GM23248 (cell line): ENCODE measurements at regions not wholly inside any gene's neighbourhood (a gene's known extent, or its start where the extent isn't known, plus 50 kb on each side); places are given as distances from the start of the nearest gene placed in this dataset.

ENCODE experiments used
- DNase-seq: peaks from one replicate; pipeline ENCODE4 v3.0.0-alpha.2; 2015
- H2AFZ ChIP-seq: fragments of 200-600 bp; sonication (generic); 2 replicates; pipeline ENCODE4 v1.6.1; 2016; ENCODE audit warnings: antibody characterized with exemption
- H3F3A ChIP-seq: fragments of 200-600 bp; sonication (generic); 2 replicates; pipeline ENCODE4 v1.6.1; 2016; ENCODE audit warnings: mild to moderate bottlenecking, antibody characterized with exemption, mixed run types; ENCODE audit not compliant: insufficient read depth
- H3K27ac ChIP-seq: fragments of 200-600 bp; sonication (generic); 2 replicates; pipeline ENCODE4 v1.5.1; 2016; ENCODE audit warnings: mild to moderate bottlenecking
- H3K27me3 ChIP-seq: fragments of 200-600 bp; sonication (generic); replicated peaks from 2 replicates; pipeline ENCODE4 v1.6.1; 2016; ENCODE audit warnings: mild to moderate bottlenecking; ENCODE audit not compliant: insufficient read depth
- H3K36me3 ChIP-seq: fragments of 200-600 bp; sonication (generic); 2 replicates; pipeline ENCODE4 v1.6.1; 2016; ENCODE audit warnings: low read depth, mild to moderate bottlenecking
- H3K4me1 ChIP-seq: fragments of 200-600 bp; sonication (generic); 2 replicates; pipeline ENCODE4 v1.6.1; 2016; ENCODE audit warnings: mild to moderate bottlenecking; ENCODE audit not compliant: insufficient read depth
- H3K4me2 ChIP-seq: fragments of 200-600 bp; sonication (generic); one replicate; pipeline ENCODE4 v1.6.1; 2016; ENCODE audit warnings: mild to moderate bottlenecking; ENCODE audit not compliant: unreplicated experiment
- H3K4me3 ChIP-seq: fragments of 200-600 bp; sonication (generic); 2 replicates; pipeline ENCODE4 v1.5.1; 2016; ENCODE audit warnings: mild to moderate bottlenecking
- H3K79me2 ChIP-seq: fragments of 200-600 bp; sonication (generic); 2 replicates; pipeline ENCODE4 v1.6.1; 2016; ENCODE audit warnings: mild to moderate bottlenecking; ENCODE audit not compliant: insufficient read depth
- H3K9ac ChIP-seq: fragments of 200-600 bp; sonication (generic); 2 replicates; pipeline ENCODE4 v1.6.1; 2016; ENCODE audit warnings: mild to moderate bottlenecking
- H3K9me2 ChIP-seq: fragments of 200-600 bp; sonication (generic); 2 replicates; pipeline ENCODE4 v1.6.1; 2016; ENCODE audit warnings: mixed run types, mild to moderate bottlenecking, moderate library complexity; ENCODE audit not compliant: insufficient read depth
- H3K9me3 ChIP-seq: fragments of 200-600 bp; sonication (generic); one replicate; pipeline ENCODE4 v1.6.1; 2017; ENCODE audit warnings: low read depth
- H4K20me1 ChIP-seq: fragments of 200-600 bp; sonication (generic); 2 replicates; pipeline ENCODE4 v1.6.0; 2016; ENCODE audit not compliant: insufficient read depth
- EZH2 ChIP-seq: fragments of 200-600 bp; sonication (generic); IDR thresholded peaks from 2 replicates; pipeline ENCODE4 v1.6.1; 2018; ENCODE audit warnings: antibody characterized with exemption, mild to moderate bottlenecking; ENCODE audit not compliant: insufficient read depth, poor library complexity, severe bottlenecking
- EZH2phosphoT487 ChIP-seq: fragments of 200-600 bp; sonication (generic); IDR thresholded peaks from 2 replicates; pipeline ENCODE4 v1.6.1; 2018; ENCODE audit warnings: antibody characterized with exemption, moderate library complexity, mild to moderate bottlenecking, low read depth; ENCODE audit not compliant: insufficient read depth
- WGBS, 2 experiments: methylation state at CpG; one replicate each; pipeline ENCODE4 v1.1.6; 2015 to 2017; ENCODE audit warnings: low lambda C conversion rate in 2 of 2, low coverage in 1 of 2; ENCODE audit errors: missing lambda C conversion rate in 2 of 2; 5-methylcytosine and 5-hydroxymethylcytosine counted together
- in situ Hi-C: fragments of 300-500 bp; cut with MboI; formaldehyde crosslinking; loops from 2 replicates; pipeline ENCODE4 v1.15.0; 2020

- no peaks in the 10 kb centered on the region for H3K9me2 ChIP-seq
- H3K4me2 ChIP-seq: no peak overlapping the region
- peak overlapping the region; percentile 14 for H2AFZ ChIP-seq
- no peak overlapping the region for H3K9ac ChIP-seq
- TF ChIP-seq EZH2phosphoT487 (no peak), EZH2 (no peak)
- no peaks in the 10 kb centered on the region for H3K27me3 ChIP-seq
- no peaks in the 10 kb centered on the region for H3K79me2 ChIP-seq
- no peak overlapping the region for H3K4me3 ChIP-seq
- peaks cover 10% of the 10 kb centered on the region; the same call in 1 of the 2 replicates for H3F3A ChIP-seq
- H3K9me3 ChIP-seq: no peaks in the 10 kb centered on the region
- H3K4me1 ChIP-seq: peaks cover 19% of the 10 kb centered on the region
- 12 to 17% methylated on average over 1 of the region's 1 CpG for WGBS, 2 experiments
- no peaks in the 10 kb centered on the region for H4K20me1 ChIP-seq
- no peaks in the 10 kb centered on the region for H3K36me3 ChIP-seq
- in situ Hi-C loops: no loop called here
- peak; percentile 51 for DNase-seq
- H3K27ac ChIP-seq: no peak overlapping the region
Observed at GRCh38 chr18:28903306-28903705, 726.4 kb upstream of the CDH2 start.

GRCh38 chr18:28890791-28891190 lies 713.9 kb upstream of the CDH2 start:
- no peak overlapping the region for H3K4me3 ChIP-seq
- no peaks in the 10 kb centered on the region for H4K20me1 ChIP-seq
- no peaks in the 10 kb centered on the region for H3K27me3 ChIP-seq
- no peak overlapping the region for H3K9ac ChIP-seq
- no peak overlapping the region for H3K4me2 ChIP-seq
- H3K4me1 ChIP-seq: no peaks in the 10 kb centered on the region
- no peak for DNase-seq
- H3K9me3 ChIP-seq: no peaks in the 10 kb centered on the region
- no peak overlapping the region for H2AFZ ChIP-seq
- H3K27ac ChIP-seq: no peak overlapping the region
- no peaks in the 10 kb centered on the region for H3K9me2 ChIP-seq
- no peaks in the 10 kb centered on the region for H3K36me3 ChIP-seq
- WGBS, 2 experiments: 34 to 36% methylated on average over 3 of the region's 3 CpGs
- no peaks in the 10 kb centered on the region for H3F3A ChIP-seq
- H3K79me2 ChIP-seq: no peaks in the 10 kb centered on the region
- no peak for TF ChIP-seq EZH2
- TF ChIP-seq EZH2phosphoT487: no peak
- in situ Hi-C loops: no loop called here

- TF ChIP-seq EZH2phosphoT487 (no peak), EZH2 (no peak)
- H3F3A ChIP-seq: no peaks in the 10 kb centered on the region
- no peaks in the 10 kb centered on the region for H3K9me2 ChIP-seq
- H4K20me1 ChIP-seq: no peaks in the 10 kb centered on the region
- in situ Hi-C loops: no loop called here
- no peak overlapping the region for H3K9ac ChIP-seq
- no peak overlapping the region for H2AFZ ChIP-seq
- H3K4me3 ChIP-seq: no peak overlapping the region
- H3K27ac ChIP-seq: no peak overlapping the region
- 72 to 91% methylated on average over 1 of the region's 1 CpG for WGBS, 2 experiments
- H3K79me2 ChIP-seq: no peaks in the 10 kb centered on the region
- H3K4me2 ChIP-seq: no peak overlapping the region
- no peaks in the 10 kb centered on the region for H3K9me3 ChIP-seq
- H3K36me3 ChIP-seq: no peaks in the 10 kb centered on the region
- H3K4me1 ChIP-seq: no peaks in the 10 kb centered on the region
- no peaks in the 10 kb centered on the region for H3K27me3 ChIP-seq
- DNase-seq: no peak
Observed at GRCh38 chr18:28884304-28884703, 707.4 kb upstream of the CDH2 start.

- 49 to 54% methylated on average over 4 of the region's 4 CpGs for WGBS, 2 experiments
- TF ChIP-seq EZH2phosphoT487: no peak
- H3K4me3 ChIP-seq: no peak overlapping the region
- H3K79me2 ChIP-seq: no peaks in the 10 kb centered on the region
- no peak overlapping the region for H3K9ac ChIP-seq
- no peak overlapping the region for H3K27ac ChIP-seq
- no peaks in the 10 kb centered on the region for H3K9me2 ChIP-seq
- H3K36me3 ChIP-seq: no peaks in the 10 kb centered on the region
- no peaks in the 10 kb centered on the region for H3F3A ChIP-seq
- no peaks in the 10 kb centered on the region for H4K20me1 ChIP-seq
- no peaks in the 10 kb centered on the region for H3K9me3 ChIP-seq
- DNase-seq: no peak
- no peak overlapping the region for H3K4me2 ChIP-seq
- no peak overlapping the region; the same call in 1 of the 2 replicates for H2AFZ ChIP-seq
- in situ Hi-C loops: no loop called here
- no peaks in the 10 kb centered on the region for H3K27me3 ChIP-seq
- H3K4me1 ChIP-seq: no peaks in the 10 kb centered on the region
Observed at GRCh38 chr18:28880856-28881255, 703.9 kb upstream of the CDH2 start.

- peak; percentile 31 for DNase-seq
- Histone ChIP-seq H3K36me3 (no peaks in the 10 kb centered on the region), H3F3A (no peaks in the 10 kb centered on the region), H3K9ac (no peak overlapping the region), H3K27me3 (no peaks in the 10 kb centered on the region), H3K4me1 (peaks cover 10% of the 10 kb centered on the region; the same call in 1 of the 2 replicates), H3K9me3 (no peaks in the 10 kb centered on the region), H3K4me2 (no peak overlapping the region), H3K9me2 (no peaks in the 10 kb centered on the region; the same call in 1 of the 2 replicates), H3K79me2 (no peaks in the 10 kb centered on the region), H3K4me3 (no peak overlapping the region), H2AFZ (no peak overlapping the region), H3K27ac (no peak overlapping the region), H4K20me1 (no peaks in the 10 kb centered on the region)
- in situ Hi-C loops: no loop called here
- TF ChIP-seq EZH2phosphoT487 (no peak), EZH2 (no peak)
- 40 to 50% methylated on average over 1 of the region's 1 CpG for WGBS, 2 experiments
Observed at GRCh38 chr18:28875059-28875458, 698.1 kb upstream of the CDH2 start.
